ENCODE measurements at regions not wholly inside any gene's neighbourhood (a gene's known extent, or its start where the extent isn't known, plus 50 kb on each side); places are given as distances from the start of the nearest gene placed in this dataset.
A peak's percentile ranks its signal among the peaks of the same experiment; 100 is the strongest.

DNA sequence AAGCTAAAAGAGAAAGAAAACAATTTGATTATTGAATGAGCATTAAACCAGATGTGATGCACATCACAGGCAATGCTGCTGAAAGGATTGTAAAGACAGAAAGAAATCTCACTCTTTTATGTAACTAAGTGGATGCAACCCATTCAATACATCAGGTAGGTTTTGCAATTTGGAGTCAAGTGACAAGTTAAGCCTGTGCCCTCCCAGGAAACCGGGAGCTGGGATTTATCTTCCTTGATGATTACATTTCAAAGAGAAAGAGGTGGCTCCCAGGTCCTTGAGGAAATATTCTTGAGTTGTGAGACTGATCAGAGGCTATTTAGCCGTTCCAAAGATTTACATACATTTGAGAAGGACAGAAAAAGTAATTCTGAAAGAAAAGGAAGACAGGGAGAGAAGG is 219.0 kb upstream of the PROK2 start:
- Histone ChIP-seq H3F3A (replicated peaks; ENCODE audit: low read depth) (no peaks in the 10 kb centered on the region), H3K36me3 (ENCODE audit: insufficient read depth) (peaks cover 14% of the 10 kb centered on the region; the same call in 1 of the 2 replicates), H3K4me2 (peak overlapping the region; percentile 6; the same call in 1 of the 2 replicates), H3K27ac (ENCODE audit: low read depth) (peak overlapping the region; percentile 60), H3K4me3 (no peak overlapping the region), H4K20me1 (replicated peaks; ENCODE audit: insufficient read depth) (no peaks in the 10 kb centered on the region), H3K27me3 (ENCODE audit: insufficient read depth) (no peaks in the 10 kb centered on the region), H2AFZ (no peak overlapping the region), H3K4me1 (ENCODE audit: insufficient read depth) (peaks cover 37% of the 10 kb centered on the region), H3K79me2 (replicated peaks; ENCODE audit: insufficient read depth) (no peaks in the 10 kb centered on the region), H3K9me2 (ENCODE audit: insufficient read depth) (peaks cover 16% of the 10 kb centered on the region)
- ATAC-seq (peak; percentile 53), DNase-seq (ENCODE audit: low spot score) (peak; percentile 41)
- Mint-ChIP-seq H3K27ac (peak overlapping the region; percentile 12; the same call in 1 of the 2 replicates), H3K27me3 (ENCODE audit: insufficient read depth, low read depth, poor library complexity) (peaks cover 12% of the 10 kb centered on the region), H3K4me3 (no peak overlapping the region), H3K9me3 (peaks cover 28% of the 10 kb centered on the region), H3K36me3 (ENCODE audit: low read depth) (peaks cover 35% of the 10 kb centered on the region), H3K4me1 (peaks cover 37% of the 10 kb centered on the region)
- TF ChIP-seq EZH2 (IDR thresholded peaks at IDR 0.05; ENCODE audit: low read depth, unreplicated experiment) (no peak), STAT1 (IDR thresholded peaks at IDR 0.05; ENCODE audit: unreplicated experiment) (no peak), EZH2phosphoT487 (IDR thresholded peaks at IDR 0.05; ENCODE audit: unreplicated experiment) (no peak), POLR2AphosphoS5 (IDR thresholded peaks at IDR 0.05; ENCODE audit: low read depth) (no peak), ZNF114 (CRISPR knock-in tag; IDR thresholded peaks at IDR 0.05) (no peak)
- TF ChIP-seq, protein P1, sequence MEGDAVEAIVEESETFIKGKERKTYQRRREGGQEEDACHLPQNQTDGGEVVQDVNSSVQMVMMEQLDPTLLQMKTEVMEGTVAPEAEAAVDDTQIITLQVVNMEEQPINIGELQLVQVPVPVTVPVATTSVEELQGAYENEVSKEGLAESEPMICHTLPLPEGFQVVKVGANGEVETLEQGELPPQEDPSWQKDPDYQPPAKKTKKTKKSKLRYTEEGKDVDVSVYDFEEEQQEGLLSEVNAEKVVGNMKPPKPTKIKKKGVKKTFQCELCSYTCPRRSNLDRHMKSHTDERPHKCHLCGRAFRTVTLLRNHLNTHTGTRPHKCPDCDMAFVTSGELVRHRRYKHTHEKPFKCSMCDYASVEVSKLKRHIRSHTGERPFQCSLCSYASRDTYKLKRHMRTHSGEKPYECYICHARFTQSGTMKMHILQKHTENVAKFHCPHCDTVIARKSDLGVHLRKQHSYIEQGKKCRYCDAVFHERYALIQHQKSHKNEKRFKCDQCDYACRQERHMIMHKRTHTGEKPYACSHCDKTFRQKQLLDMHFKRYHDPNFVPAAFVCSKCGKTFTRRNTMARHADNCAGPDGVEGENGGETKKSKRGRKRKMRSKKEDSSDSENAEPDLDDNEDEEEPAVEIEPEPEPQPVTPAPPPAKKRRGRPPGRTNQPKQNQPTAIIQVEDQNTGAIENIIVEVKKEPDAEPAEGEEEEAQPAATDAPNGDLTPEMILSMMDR (conservative IDR thresholded peaks at IDR 0.05; ENCODE audit: low read depth in 2 of 2) = no peak
- TF ChIP-seq, protein P2, sequence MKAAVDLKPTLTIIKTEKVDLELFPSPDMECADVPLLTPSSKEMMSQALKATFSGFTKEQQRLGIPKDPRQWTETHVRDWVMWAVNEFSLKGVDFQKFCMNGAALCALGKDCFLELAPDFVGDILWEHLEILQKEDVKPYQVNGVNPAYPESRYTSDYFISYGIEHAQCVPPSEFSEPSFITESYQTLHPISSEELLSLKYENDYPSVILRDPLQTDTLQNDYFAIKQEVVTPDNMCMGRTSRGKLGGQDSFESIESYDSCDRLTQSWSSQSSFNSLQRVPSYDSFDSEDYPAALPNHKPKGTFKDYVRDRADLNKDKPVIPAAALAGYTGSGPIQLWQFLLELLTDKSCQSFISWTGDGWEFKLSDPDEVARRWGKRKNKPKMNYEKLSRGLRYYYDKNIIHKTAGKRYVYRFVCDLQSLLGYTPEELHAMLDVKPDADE (IDR thresholded peaks at IDR 0.05) = no peak
- TF ChIP-seq, protein P3, sequence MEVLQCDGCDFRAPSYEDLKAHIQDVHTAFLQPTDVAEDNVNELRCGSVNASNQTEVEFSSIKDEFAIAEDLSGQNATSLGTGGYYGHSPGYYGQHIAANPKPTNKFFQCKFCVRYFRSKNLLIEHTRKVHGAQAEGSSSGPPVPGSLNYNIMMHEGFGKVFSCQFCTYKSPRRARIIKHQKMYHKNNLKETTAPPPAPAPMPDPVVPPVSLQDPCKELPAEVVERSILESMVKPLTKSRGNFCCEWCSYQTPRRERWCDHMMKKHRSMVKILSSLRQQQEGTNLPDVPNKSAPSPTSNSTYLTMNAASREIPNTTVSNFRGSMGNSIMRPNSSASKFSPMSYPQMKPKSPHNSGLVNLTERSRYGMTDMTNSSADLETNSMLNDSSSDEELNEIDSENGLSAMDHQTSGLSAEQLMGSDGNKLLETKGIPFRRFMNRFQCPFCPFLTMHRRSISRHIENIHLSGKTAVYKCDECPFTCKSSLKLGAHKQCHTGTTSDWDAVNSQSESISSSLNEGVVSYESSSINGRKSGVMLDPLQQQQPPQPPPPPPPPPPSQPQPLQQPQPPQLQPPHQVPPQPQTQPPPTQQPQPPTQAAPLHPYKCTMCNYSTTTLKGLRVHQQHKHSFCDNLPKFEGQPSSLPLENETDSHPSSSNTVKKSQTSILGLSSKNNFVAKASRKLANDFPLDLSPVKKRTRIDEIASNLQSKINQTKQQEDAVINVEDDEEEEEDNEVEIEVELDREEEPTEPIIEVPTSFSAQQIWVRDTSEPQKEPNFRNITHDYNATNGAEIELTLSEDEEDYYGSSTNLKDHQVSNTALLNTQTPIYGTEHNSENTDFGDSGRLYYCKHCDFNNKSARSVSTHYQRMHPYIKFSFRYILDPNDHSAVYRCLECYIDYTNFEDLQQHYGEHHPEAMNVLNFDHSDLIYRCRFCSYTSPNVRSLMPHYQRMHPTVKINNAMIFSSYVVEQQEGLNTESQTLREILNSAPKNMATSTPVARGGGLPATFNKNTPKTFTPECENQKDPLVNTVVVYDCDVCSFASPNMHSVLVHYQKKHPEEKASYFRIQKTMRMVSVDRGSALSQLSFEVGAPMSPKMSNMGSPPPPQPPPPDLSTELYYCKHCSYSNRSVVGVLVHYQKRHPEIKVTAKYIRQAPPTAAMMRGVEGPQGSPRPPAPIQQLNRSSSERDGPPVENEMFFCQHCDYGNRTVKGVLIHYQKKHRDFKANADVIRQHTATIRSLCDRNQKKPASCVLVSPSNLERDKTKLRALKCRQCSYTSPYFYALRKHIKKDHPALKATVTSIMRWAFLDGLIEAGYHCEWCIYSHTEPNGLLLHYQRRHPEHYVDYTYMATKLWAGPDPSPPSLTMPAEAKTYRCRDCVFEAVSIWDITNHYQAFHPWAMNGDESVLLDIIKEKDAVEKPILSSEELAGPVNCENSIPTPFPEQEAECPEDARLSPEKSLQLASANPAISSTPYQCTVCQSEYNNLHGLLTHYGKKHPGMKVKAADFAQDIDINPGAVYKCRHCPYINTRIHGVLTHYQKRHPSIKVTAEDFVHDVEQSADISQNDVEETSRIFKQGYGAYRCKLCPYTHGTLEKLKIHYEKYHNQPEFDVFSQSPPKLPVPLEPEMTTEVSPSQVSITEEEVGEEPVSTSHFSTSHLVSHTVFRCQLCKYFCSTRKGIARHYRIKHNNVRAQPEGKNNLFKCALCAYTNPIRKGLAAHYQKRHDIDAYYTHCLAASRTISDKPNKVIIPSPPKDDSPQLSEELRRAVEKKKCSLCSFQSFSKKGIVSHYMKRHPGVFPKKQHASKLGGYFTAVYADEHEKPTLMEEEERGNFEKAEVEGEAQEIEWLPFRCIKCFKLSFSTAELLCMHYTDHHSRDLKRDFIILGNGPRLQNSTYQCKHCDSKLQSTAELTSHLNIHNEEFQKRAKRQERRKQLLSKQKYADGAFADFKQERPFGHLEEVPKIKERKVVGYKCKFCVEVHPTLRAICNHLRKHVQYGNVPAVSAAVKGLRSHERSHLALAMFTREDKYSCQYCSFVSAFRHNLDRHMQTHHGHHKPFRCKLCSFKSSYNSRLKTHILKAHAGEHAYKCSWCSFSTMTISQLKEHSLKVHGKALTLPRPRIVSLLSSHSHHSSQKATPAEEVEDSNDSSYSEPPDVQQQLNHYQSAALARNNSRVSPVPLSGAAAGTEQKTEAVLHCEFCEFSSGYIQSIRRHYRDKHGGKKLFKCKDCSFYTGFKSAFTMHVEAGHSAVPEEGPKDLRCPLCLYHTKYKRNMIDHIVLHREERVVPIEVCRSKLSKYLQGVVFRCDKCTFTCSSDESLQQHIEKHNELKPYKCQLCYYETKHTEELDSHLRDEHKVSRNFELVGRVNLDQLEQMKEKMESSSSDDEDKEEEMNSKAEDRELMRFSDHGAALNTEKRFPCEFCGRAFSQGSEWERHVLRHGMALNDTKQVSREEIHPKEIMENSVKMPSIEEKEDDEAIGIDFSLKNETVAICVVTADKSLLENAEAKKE (CRISPR knock-in tag; IDR thresholded peaks at IDR 0.05) = no peak
- TF ChIP-seq, protein P4, sequence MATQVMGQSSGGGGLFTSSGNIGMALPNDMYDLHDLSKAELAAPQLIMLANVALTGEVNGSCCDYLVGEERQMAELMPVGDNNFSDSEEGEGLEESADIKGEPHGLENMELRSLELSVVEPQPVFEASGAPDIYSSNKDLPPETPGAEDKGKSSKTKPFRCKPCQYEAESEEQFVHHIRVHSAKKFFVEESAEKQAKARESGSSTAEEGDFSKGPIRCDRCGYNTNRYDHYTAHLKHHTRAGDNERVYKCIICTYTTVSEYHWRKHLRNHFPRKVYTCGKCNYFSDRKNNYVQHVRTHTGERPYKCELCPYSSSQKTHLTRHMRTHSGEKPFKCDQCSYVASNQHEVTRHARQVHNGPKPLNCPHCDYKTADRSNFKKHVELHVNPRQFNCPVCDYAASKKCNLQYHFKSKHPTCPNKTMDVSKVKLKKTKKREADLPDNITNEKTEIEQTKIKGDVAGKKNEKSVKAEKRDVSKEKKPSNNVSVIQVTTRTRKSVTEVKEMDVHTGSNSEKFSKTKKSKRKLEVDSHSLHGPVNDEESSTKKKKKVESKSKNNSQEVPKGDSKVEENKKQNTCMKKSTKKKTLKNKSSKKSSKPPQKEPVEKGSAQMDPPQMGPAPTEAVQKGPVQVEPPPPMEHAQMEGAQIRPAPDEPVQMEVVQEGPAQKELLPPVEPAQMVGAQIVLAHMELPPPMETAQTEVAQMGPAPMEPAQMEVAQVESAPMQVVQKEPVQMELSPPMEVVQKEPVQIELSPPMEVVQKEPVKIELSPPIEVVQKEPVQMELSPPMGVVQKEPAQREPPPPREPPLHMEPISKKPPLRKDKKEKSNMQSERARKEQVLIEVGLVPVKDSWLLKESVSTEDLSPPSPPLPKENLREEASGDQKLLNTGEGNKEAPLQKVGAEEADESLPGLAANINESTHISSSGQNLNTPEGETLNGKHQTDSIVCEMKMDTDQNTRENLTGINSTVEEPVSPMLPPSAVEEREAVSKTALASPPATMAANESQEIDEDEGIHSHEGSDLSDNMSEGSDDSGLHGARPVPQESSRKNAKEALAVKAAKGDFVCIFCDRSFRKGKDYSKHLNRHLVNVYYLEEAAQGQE (IDR thresholded peaks at IDR 0.05; ENCODE audit: unreplicated experiment) = no peak
